ENCODE measurements at regions not wholly inside any gene's neighbourhood (a gene's known extent, or its start where the extent isn't known, plus 50 kb on each side); places are given as distances from the start of the nearest gene placed in this dataset.

DNA sequence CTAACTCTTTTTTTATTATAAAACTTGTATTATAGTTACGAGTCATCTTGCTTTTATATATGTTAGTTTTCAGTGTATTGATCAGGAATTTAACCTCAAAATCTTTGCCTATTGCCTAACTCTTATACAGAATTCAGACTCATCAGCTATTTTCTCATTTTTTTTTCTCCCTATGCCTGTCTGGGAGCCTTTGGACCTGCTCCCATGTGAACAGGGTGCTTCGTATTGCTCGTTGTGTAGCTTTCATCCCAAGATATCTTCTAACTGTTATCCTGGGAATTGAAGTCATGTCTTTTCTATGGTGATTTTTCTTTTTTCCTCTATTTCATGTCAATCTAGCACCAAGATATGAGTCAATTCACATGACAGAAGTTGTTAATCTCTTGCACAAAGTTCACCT lies 814.0 kb downstream of the SLC4A3 start:
- TF ChIP-seq CTCF (IDR thresholded peaks at IDR 0.05) (no peak), POLR2A (IDR thresholded peaks at IDR 0.05) (no peak)

Data from body of pancreas (tissue), 4 donors.